Embryonic facial prominence (tissue), 1 donor: ENCODE measurements at regions not wholly inside any gene's neighbourhood (a gene's known extent, or its start where the extent isn't known, plus 50 kb on each side); places are given as distances from the start of the nearest gene placed in this dataset.

Experiments
- DNase-seq: peaks from one replicate; pipeline ENCODE4 v3.0.0-alpha.2; 2016; ENCODE audit errors: extremely low spot score

DNA sequence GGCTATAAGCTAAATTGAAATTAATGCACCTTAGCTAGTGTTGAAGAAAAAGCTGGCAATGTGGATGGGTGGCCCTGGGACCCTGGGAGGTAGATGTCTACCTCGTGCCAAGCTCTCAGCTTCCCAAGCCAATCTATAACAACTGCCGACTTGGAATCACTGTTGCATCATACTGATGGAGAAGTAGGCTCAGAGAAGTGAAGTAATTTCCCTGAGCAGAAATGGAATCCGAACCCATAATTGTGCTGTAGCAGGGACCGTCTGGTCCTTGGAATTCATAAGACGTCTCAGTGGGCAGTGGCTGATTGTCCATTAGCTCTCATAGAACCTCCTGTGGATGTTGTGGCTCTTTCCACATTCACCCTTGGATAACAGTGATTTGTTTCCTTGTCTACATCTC lies 196.6 kb downstream of the RAB11FIP4 start:
- DNase-seq, result no peak
